ENCODE measurements at regions not wholly inside any gene's neighbourhood (a gene's known extent, or its start where the extent isn't known, plus 50 kb on each side); places are given as distances from the start of the nearest gene placed in this dataset.
"Not testable (repeated sequence)": the region's sequence is repeated elsewhere in the genome, so short reads cannot be mapped to it uniquely, and the experiment has no call there.

GRCh38 chr5:160479220-160479619 lies 57.6 kb downstream of the PTTG1 start:
- DNase-seq, result no peak

DNA sequence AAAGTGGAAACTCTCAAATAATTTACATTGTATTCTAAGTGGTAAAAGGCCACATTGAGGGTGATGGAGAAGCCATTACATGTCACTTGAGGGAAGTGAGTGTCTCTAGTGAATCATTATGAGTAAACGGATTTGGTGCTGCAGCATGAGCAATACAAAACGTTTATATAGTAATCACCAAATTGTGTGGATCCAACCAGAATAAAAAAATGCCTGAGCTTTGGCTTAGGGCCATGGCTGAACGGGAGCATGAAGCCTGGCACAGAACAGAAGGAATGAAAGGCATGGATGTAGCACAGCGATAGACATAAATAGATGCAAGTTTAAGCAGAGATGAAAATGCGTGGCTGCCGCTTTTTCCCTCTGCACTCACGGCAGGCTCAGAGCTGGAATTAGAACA lies 58.3 kb downstream of the PTTG1 start:
- DNase-seq, result no peak

- DNase-seq, result no peak
These were observed 59.0 kb downstream of the PTTG1 start for GRCh38 chr5:160480652-160481051.

DNA sequence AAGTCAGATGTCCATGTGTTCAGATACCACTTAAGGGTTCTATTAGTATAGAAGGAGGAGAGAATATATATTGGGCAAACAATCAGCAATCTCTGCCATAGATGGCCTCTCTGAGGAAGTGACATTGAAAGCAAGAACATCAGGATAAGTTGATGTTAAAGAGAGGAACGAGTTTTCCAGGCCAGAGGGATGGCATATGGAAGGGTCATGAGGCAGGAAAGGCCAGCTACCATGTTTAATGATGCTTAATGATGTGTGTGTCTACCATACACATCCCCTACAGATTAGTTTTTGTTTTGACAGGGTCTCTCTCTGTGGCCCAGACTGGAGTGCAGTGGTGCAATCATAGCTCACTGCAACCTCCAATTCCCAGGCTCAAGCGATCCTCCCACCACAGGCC lies 63.0 kb downstream of the PTTG1 start:
- no peak for DNase-seq

- DNase-seq, result no peak
These were observed 63.8 kb downstream of the PTTG1 start for GRCh38 chr5:160485364-160485969.

DNA sequence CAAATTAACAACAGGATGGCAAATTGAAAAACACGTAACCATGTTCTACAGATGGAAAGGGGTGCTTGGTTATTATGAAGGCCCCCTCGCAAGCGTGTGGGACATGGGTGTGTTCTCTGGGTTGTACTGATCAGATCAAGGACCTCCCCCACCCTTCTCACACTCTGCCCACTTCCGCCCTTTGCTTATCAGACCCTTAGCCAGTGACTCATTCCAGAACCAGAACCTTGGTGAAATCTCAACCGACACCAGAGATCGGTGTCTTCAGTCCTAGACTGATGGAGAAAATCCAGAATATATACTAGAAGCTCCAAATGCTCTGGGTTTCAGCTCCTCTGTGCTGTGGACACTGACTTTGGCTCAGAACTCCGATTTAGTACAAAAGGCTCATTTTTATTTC lies 64.9 kb downstream of the PTTG1 start:
- DNase-seq, result no peak

- no peak for DNase-seq
These were observed 67.0 kb downstream of the PTTG1 start for GRCh38 chr5:160488394-160489325.

- DNase-seq, result no peak
These were observed 69.8 kb downstream of the PTTG1 start for GRCh38 chr5:160491438-160491837.

DNA sequence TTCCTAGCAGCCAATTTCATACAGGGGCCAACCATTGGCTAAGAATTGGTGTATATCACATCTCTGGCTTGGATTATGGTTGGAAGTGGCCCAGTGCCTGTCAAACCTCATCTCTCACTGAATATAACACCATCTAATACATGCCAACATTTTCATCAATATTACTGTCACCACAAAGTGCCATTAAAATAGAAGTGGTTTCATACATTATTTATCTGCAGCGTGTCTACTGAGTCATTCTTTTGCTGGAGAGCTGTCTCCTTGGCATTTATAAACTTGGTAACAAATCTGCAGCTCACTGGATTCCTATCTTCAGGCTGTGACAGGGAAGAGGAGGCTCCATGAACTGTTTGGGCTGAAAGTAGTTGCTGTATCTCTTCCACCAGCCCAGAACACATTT lies 70.9 kb downstream of the PTTG1 start:
- DNase-seq, result no peak

- no peak for DNase-seq
These were observed 72.2 kb downstream of the PTTG1 start for GRCh38 chr5:160493806-160494338.

- no peak for DNase-seq
These were observed 72.8 kb downstream of the PTTG1 start for GRCh38 chr5:160494451-160494850.

GRCh38 chr5:160496334-160496733 lies 74.7 kb downstream of the PTTG1 start:
- DNase-seq, result no peak

GRCh38 chr5:160496784-160497183 lies 75.1 kb downstream of the PTTG1 start:
- no peak for DNase-seq

DNA sequence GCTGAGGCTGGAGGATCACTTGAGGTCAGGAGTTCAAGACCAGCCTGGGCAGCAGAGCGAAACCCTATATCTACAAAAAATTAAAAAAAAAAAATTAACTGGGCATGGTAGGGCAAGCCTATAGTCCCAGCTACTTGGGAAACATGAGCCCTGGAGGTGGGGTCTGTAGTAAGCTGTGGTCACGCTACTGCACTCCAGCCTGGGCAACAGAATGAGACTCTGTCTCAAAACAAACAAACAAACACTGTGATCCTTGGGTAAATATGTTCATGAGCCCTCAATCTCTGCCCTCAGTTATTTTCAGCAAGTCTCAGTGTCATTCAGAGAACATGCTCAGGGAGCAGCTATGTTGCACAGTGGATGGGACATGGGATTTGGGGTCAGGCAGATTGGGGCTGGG lies 76.2 kb downstream of the PTTG1 start:
- no peak for DNase-seq

DNA sequence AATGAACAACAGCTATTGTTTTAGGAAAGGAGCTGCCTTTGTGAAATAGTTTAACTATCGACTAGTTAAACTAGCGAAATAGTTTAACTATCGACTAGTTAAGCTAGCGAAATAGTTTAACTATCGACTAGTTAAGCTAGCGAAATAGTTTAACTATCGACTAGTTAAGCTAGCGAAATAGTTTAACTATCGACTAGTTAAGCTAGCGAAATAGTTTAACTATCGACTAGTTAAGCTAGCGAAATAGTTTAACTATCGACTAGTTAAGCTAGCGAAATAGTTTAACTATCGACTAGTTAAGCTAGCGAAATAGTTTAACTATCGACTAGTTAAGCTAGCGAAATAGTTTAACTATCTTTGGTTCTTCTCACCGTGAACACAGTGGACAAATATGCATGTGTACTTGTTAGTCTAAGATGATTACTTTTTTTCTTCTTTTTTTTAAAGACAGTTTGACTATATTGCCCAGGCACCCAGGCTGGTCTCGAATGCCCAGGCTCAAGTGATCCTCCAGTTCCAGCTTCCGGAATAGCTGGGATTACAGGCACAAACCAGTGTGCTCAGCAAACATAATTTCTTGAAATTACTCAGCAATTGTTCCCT lies 76.9 kb downstream of the PTTG1 start:
- DNase-seq, result not testable (repeated sequence)

- DNase-seq, result peak in 2 of 3 experiments; percentile 20 to 54
These were observed 79.4 kb downstream of the PTTG1 start for GRCh38 chr5:160500786-160501779.

DNA sequence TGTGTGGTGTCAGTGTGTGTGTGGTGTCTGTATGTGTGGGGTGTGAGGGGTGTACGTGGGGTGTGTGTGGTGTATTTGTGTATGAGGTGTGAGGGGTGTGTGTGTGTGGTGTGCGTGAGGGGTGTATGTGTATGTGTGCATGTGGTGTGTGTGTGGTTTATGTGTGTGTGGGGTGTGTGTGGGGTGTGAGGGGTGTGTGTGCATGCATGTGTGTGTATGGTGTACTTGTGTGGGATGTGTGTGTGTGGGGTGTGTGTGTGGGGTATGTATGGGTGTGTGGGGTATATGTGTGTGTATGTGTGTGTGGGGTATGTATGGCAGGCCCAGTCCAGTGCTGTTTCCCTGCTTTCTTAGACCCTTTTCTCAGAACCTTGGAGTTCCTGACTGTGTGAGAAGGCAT lies 83.3 kb downstream of the PTTG1 start:
- DNase-seq, result no peak

DNA sequence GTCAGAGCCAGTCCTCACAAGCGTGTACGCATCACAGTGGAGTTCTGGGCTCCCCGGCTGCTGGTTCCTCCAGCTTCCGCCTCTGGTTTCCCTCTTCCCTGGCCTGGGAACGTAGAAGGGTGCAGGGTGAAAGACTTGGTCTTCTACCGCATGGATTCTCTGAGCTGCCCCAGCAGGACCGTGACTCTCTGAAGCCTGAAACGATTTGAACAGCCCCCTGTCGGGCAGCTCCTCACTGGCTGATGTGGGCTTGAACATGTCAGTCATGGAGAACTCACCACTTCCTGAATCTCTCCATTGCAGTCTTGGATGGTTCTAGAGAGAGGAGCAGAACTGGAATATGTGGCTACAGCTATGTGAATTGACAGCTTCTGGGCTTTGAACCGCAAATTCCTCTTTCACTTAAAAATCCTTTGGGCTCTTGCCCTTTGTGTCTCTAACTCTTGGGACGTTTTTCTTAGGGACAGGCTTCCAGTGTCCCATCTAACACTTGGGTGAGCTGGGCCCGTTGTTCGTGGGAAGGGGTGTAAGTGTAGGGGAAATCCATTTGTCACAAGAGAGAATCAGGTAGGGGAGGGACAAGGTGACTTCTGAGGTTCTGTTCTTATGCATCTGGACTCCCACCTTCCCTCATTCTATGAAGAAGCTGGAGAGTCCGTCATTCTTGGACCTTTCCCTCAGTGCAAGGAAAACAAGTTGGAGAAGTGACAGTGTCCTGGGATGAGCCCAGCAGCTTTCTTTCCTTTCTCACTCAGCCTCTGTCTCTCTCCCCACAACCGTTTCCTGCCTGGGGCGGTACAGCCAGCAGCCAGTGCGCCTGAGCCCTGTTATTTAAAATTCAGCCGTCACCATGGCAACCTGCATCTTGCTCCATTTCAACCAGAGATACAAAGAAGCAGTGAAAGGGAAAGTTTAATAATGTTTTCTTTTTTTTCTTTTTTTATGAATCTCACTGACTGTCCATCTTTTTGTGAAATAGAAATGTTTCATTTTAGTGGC lies 84.7 kb downstream of the PTTG1 start:
- peak in 1 of 3 experiments; percentile 2 for DNase-seq

DNA sequence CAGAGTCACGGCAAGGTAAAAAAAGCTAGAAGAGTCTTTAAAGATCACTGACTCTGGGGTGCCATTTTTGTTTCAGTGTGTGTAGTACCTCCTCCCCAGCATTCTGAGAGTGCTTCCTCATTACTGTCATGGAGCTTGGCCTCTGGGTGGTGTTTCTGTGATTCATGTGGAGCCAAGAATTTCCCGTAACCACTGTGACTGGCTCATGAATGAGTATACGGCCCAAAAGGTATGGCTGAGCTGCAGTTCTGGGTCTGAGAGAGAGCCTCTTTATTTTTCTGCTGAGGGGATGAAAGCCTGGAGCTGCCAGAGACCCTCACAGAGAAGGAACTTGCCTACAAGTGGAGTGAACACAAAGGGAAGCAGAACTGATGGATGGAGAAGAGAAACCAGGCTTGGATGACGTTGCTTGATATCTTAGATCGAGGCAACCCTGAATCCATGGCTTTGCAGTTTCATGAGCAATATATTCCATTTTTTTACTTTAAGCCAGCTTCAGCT lies 85.6 kb downstream of the PTTG1 start:
- no peak for DNase-seq

DNA sequence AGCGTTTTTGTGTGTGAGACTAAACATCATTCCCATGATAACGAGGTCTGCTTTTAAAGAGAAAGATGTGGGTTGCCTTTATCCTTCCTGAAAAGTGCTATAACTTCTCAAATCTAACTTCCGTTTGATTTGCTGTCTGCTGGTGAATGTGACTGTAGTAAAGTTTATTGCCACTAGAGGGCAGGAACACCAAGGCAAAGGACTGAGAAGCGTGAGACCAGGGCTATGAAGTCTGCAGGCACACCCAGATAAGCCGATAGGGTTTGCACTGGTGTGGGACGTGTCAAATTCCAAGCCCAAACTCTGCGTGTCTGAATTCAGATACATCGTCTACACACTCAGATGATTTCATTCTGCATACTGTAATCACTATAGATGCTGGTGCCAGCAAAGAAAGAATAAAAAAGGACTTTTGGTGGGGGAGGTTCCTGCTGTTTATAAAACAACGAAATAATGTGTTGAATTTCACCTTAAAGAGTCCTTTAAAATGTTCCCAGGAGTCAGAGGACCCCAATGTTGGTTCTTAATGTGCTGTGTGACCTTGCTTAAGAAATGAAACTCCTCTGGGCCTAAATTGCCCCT lies 87.2 kb downstream of the PTTG1 start:
- DNase-seq, result peak; percentile 26 to 80 (median 80)
